ENCODE measurements at regions not wholly inside any gene's neighbourhood (a gene's known extent, or its start where the extent isn't known, plus 50 kb on each side); places are given as distances from the start of the nearest gene placed in this dataset.
"Not testable (repeated sequence)": the region's sequence is repeated elsewhere in the genome, so short reads cannot be mapped to it uniquely, and the experiment has no call there.

- Histone ChIP-seq H3K4me3 (ENCODE audit: low read depth, low read length) (no peak overlapping the region), H3K27ac (no peak overlapping the region), H3K9me3 (ENCODE audit: severe bottlenecking) (no peaks in the 10 kb centered on the region), H3K36me3 (no peaks in the 10 kb centered on the region), H3K27me3 (ENCODE audit: insufficient read depth, low read depth, severe bottlenecking) (peaks cover 25% of the 10 kb centered on the region)
- no peak for DNase-seq
- TF ChIP-seq, protein P1, sequence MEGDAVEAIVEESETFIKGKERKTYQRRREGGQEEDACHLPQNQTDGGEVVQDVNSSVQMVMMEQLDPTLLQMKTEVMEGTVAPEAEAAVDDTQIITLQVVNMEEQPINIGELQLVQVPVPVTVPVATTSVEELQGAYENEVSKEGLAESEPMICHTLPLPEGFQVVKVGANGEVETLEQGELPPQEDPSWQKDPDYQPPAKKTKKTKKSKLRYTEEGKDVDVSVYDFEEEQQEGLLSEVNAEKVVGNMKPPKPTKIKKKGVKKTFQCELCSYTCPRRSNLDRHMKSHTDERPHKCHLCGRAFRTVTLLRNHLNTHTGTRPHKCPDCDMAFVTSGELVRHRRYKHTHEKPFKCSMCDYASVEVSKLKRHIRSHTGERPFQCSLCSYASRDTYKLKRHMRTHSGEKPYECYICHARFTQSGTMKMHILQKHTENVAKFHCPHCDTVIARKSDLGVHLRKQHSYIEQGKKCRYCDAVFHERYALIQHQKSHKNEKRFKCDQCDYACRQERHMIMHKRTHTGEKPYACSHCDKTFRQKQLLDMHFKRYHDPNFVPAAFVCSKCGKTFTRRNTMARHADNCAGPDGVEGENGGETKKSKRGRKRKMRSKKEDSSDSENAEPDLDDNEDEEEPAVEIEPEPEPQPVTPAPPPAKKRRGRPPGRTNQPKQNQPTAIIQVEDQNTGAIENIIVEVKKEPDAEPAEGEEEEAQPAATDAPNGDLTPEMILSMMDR (IDR thresholded peaks at IDR 0.05; ENCODE audit: low read depth, low read length) = no peak
Observed at GRCh38 chr12:125552295-125552694, 487.1 kb downstream of the AACS start.

GRCh38 chr12:125561008-125561407, 495.8 kb downstream of the AACS start:
- H3K27ac ChIP-seq = not testable (repeated sequence)

GRCh38 chr12:125564753-125565152, 499.5 kb downstream of the AACS start:
- Histone ChIP-seq H3K27me3 (ENCODE audit: insufficient read depth, low read depth, severe bottlenecking) (peaks cover 57% of the 10 kb centered on the region), H3K36me3 (no peaks in the 10 kb centered on the region), H3K4me3 (ENCODE audit: low read depth, low read length) (no peak overlapping the region), H3K27ac (no peak overlapping the region), H3K9me3 (ENCODE audit: severe bottlenecking) (no peaks in the 10 kb centered on the region)
- TF ChIP-seq, protein P1 (IDR thresholded peaks at IDR 0.05; ENCODE audit: low read depth, low read length) = no peak
- no peak for DNase-seq

More at GRCh38 chr12:125561008-125561407, 495.8 kb downstream of the AACS start:
- DNase-seq; H3K9me3 ChIP-seq (ENCODE audit: severe bottlenecking); H3K36me3 ChIP-seq; H3K4me3 ChIP-seq (ENCODE audit: low read depth, low read length): not testable (repeated sequence)
- peaks cover 35% of the 10 kb centered on the region for H3K27me3 ChIP-seq (ENCODE audit: insufficient read depth, low read depth, severe bottlenecking)

- TF ChIP-seq, protein P1 (IDR thresholded peaks at IDR 0.05; ENCODE audit: low read depth, low read length) = no peak
- no peak for DNase-seq
- H3K27me3 ChIP-seq (ENCODE audit: insufficient read depth, low read depth, severe bottlenecking) = peaks cover 59% of the 10 kb centered on the region
Observed at GRCh38 chr12:125567581-125567980, 502.3 kb downstream of the AACS start.

DNA sequence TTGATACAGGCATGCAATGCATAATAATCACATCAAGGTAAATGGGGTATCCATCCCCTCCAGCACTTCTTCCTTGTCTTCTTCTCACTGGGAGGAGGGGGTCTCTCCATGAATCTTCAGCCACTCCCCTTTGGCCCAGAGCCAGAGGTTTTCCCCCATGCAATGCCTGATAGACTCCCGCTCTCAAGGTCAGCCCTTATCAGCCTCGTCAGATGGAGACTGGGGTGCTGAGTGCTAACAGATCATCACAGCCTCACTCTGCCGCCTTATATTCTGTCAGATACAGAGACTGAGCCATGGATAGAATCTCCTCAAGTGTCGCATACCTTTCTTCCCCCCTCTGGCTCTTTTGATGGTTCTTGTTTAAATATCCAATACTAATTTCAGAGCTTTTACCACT, 503.1 kb downstream of the AACS start:
- H3K4me3 ChIP-seq (ENCODE audit: low read depth, low read length) = no peak overlapping the region
- no peak overlapping the region for H3K27ac ChIP-seq
- DNase-seq = no peak
- no peaks in the 10 kb centered on the region for H3K36me3 ChIP-seq
- TF ChIP-seq, protein P1 (IDR thresholded peaks at IDR 0.05; ENCODE audit: low read depth, low read length) = no peak
- no peaks in the 10 kb centered on the region for H3K9me3 ChIP-seq (ENCODE audit: severe bottlenecking)
- H3K27me3 ChIP-seq (ENCODE audit: insufficient read depth, low read depth, severe bottlenecking) = peaks cover 59% of the 10 kb centered on the region

More at GRCh38 chr12:125567581-125567980, 502.3 kb downstream of the AACS start:
- H3K27ac ChIP-seq = no peak overlapping the region
- H3K4me3 ChIP-seq (ENCODE audit: low read depth, low read length) = no peak overlapping the region
- H3K36me3 ChIP-seq = no peaks in the 10 kb centered on the region
- H3K9me3 ChIP-seq (ENCODE audit: severe bottlenecking) = no peaks in the 10 kb centered on the region

- H3K9me3 ChIP-seq (ENCODE audit: severe bottlenecking) = no peaks in the 10 kb centered on the region
- H3K4me3 ChIP-seq (ENCODE audit: low read depth, low read length) = no peak overlapping the region
- TF ChIP-seq, protein P1 (IDR thresholded peaks at IDR 0.05; ENCODE audit: low read depth, low read length) = no peak
- peaks cover 23% of the 10 kb centered on the region for H3K27me3 ChIP-seq (ENCODE audit: insufficient read depth, low read depth, severe bottlenecking)
- DNase-seq = no peak
- no peaks in the 10 kb centered on the region for H3K36me3 ChIP-seq
- no peak overlapping the region for H3K27ac ChIP-seq
Observed at GRCh38 chr12:125573271-125573670, 508.0 kb downstream of the AACS start.
